ENCODE measurements at regions not wholly inside any gene's neighbourhood (a gene's known extent, or its start where the extent isn't known, plus 50 kb on each side); places are given as distances from the start of the nearest gene placed in this dataset.

GRCh38 chr2:151027151-151027550 is 234.5 kb downstream of the RBM43 start:
- no peaks in the 10 kb centered on the region for H4K20me1 ChIP-seq (ENCODE audit: insufficient read depth, low read length)
- no peaks in the 10 kb centered on the region for H3K36me3 ChIP-seq (ENCODE audit: insufficient read depth, low read length)
- no peak overlapping the region for H2AFZ ChIP-seq (ENCODE audit: low read depth, low read length)
- no peaks in the 10 kb centered on the region for H3K36me3 Mint-ChIP-seq (ENCODE audit: low read depth, unreplicated experiment)
- no peaks in the 10 kb centered on the region for H3K9me3 ChIP-seq (ENCODE audit: insufficient read depth, low read depth, low read length)
- no peak overlapping the region for H3K4me3 ChIP-seq (ENCODE audit: insufficient read depth, low read depth, low read length)
- no peak for TF ChIP-seq EZH2 (IDR thresholded peaks at IDR 0.05; ENCODE audit: insufficient read depth, low read length)
- TF ChIP-seq CTCF (IDR thresholded peaks at IDR 0.05; ENCODE audit: insufficient read depth, low read depth, low read length), result no peak
- H3K9me3 Mint-ChIP-seq (ENCODE audit: unreplicated experiment), result no peaks in the 10 kb centered on the region
- H3K79me2 ChIP-seq (ENCODE audit: insufficient read depth, low read length), result no peaks in the 10 kb centered on the region
- H3K4me1 Mint-ChIP-seq (ENCODE audit: low read depth, unreplicated experiment), result no peaks in the 10 kb centered on the region
- no peak overlapping the region for H3K27ac Mint-ChIP-seq (ENCODE audit: unreplicated experiment)
- H3K9ac ChIP-seq (ENCODE audit: low read length), result no peak overlapping the region
- H3K27me3 Mint-ChIP-seq (ENCODE audit: low read depth, unreplicated experiment), result peaks cover 6% of the 10 kb centered on the region
- no peak for DNase-seq (ENCODE audit: low read depth)
- FAIRE-seq, result no peak
- H3K27me3 ChIP-seq (ENCODE audit: insufficient read depth, low read length), result no peaks in the 10 kb centered on the region
- H3K4me1 ChIP-seq (ENCODE audit: insufficient read depth, low read length), result no peaks in the 10 kb centered on the region
- H3K27ac ChIP-seq (ENCODE audit: low read depth, low read length), result no peak overlapping the region
- no peak overlapping the region for H3K4me3 Mint-ChIP-seq (ENCODE audit: unreplicated experiment)
- no peak overlapping the region for H3K4me2 ChIP-seq (ENCODE audit: low read length)

DNA sequence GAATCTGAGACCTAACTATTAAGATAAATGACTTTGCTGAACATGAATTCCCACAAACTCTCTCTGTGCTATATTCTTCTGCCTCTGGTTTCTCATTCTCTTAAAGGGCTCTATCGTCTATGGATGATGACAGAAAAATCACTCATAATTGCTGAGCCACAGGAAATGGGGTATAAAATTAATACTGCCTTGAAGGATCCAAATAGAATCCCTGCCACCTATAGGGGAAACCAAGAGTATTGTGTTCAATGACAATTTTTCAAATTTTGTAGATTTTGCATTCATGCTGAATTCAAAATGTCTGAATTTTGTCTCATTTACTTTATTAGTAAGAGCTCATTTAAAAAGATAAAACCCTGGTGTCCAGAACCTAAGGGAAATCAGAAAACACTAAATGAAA is 235.8 kb downstream of the RBM43 start:
- no peaks in the 10 kb centered on the region for H3K27me3 ChIP-seq (ENCODE audit: insufficient read depth, low read length)
- Mint-ChIP-seq H3K4me3 (ENCODE audit: unreplicated experiment) (no peak overlapping the region), H3K27me3 (ENCODE audit: low read depth, unreplicated experiment) (peaks cover 6% of the 10 kb centered on the region), H3K36me3 (ENCODE audit: low read depth, unreplicated experiment) (no peaks in the 10 kb centered on the region), H3K9me3 (ENCODE audit: unreplicated experiment) (no peaks in the 10 kb centered on the region), H3K27ac (ENCODE audit: unreplicated experiment) (no peak overlapping the region), H3K4me1 (ENCODE audit: low read depth, unreplicated experiment) (no peaks in the 10 kb centered on the region)
- no peak for TF ChIP-seq EZH2 (IDR thresholded peaks at IDR 0.05; ENCODE audit: insufficient read depth, low read length)
- no peak for TF ChIP-seq CTCF (IDR thresholded peaks at IDR 0.05; ENCODE audit: insufficient read depth, low read depth, low read length)
- no peak overlapping the region for H3K9ac ChIP-seq (ENCODE audit: low read length)
- H3K79me2 ChIP-seq (ENCODE audit: insufficient read depth, low read length), result no peaks in the 10 kb centered on the region
- no peaks in the 10 kb centered on the region for H3K36me3 ChIP-seq (ENCODE audit: insufficient read depth, low read length)
- H4K20me1 ChIP-seq (ENCODE audit: insufficient read depth, low read length), result no peaks in the 10 kb centered on the region
- H3K27ac ChIP-seq (ENCODE audit: low read depth, low read length), result no peak overlapping the region
- no peak overlapping the region for H2AFZ ChIP-seq (ENCODE audit: low read depth, low read length)
- no peak overlapping the region for H3K4me3 ChIP-seq (ENCODE audit: insufficient read depth, low read depth, low read length)
- H3K9me3 ChIP-seq (ENCODE audit: insufficient read depth, low read depth, low read length), result no peaks in the 10 kb centered on the region
- no peaks in the 10 kb centered on the region for H3K4me1 ChIP-seq (ENCODE audit: insufficient read depth, low read length)
- no peak for DNase-seq (ENCODE audit: low read depth)
- no peak for FAIRE-seq
- H3K4me2 ChIP-seq (ENCODE audit: low read length), result no peak overlapping the region

DNA sequence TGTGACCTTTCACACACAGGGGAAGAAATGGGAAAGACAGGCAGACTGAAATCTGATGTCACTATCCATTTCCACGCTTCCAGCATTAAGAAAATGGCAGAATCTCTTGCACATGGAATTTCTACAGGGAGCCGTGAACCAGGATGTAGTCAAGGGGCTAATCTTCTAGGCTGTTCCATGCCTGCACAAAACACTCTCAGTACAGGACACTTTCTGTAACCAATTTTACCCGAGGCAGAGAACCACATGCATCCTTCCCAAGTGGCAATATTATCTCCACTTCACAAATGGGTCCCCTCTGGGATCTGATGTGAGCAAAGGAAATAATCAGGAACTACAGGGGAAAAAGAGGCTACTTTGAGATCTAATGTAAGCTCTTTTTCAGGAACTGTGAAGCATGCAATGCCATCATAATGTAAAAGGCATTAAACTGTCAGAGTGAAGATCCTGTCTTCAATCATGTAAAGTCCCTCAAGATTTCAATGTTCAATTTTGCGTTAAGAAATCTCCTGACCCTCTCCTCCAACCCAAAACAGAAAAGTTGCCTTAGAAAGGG is 236.9 kb downstream of the RBM43 start:
- H3K27ac Mint-ChIP-seq (ENCODE audit: unreplicated experiment), result no peak overlapping the region
- H3K4me1 Mint-ChIP-seq (ENCODE audit: low read depth, unreplicated experiment), result no peaks in the 10 kb centered on the region
- H3K9ac ChIP-seq (ENCODE audit: low read length), result no peak overlapping the region
- FAIRE-seq (no peak), DNase-seq (ENCODE audit: low read depth) (no peak)
- H3K36me3 ChIP-seq (ENCODE audit: insufficient read depth, low read length), result no peaks in the 10 kb centered on the region
- TF ChIP-seq CTCF (IDR thresholded peaks at IDR 0.05; ENCODE audit: insufficient read depth, low read depth, low read length) (no peak), EZH2 (IDR thresholded peaks at IDR 0.05; ENCODE audit: insufficient read depth, low read length) (no peak)
- H3K36me3 Mint-ChIP-seq (ENCODE audit: low read depth, unreplicated experiment), result no peaks in the 10 kb centered on the region
- no peaks in the 10 kb centered on the region for H3K9me3 ChIP-seq (ENCODE audit: insufficient read depth, low read depth, low read length)
- no peaks in the 10 kb centered on the region for H3K4me1 ChIP-seq (ENCODE audit: insufficient read depth, low read length)
- no peak overlapping the region for H3K27ac ChIP-seq (ENCODE audit: low read depth, low read length)
- H3K4me3 Mint-ChIP-seq (ENCODE audit: unreplicated experiment), result no peak overlapping the region
- H3K4me3 ChIP-seq (ENCODE audit: insufficient read depth, low read depth, low read length), result no peak overlapping the region
- peaks cover 6% of the 10 kb centered on the region for H3K27me3 Mint-ChIP-seq (ENCODE audit: low read depth, unreplicated experiment)
- no peaks in the 10 kb centered on the region for H3K27me3 ChIP-seq (ENCODE audit: insufficient read depth, low read length)
- H3K9me3 Mint-ChIP-seq (ENCODE audit: unreplicated experiment), result no peaks in the 10 kb centered on the region
- no peak overlapping the region for H2AFZ ChIP-seq (ENCODE audit: low read depth, low read length)
- H3K79me2 ChIP-seq (ENCODE audit: insufficient read depth, low read length), result no peaks in the 10 kb centered on the region
- no peak overlapping the region for H3K4me2 ChIP-seq (ENCODE audit: low read length)
- no peaks in the 10 kb centered on the region for H4K20me1 ChIP-seq (ENCODE audit: insufficient read depth, low read length)

Measured in astrocyte (in vitro differentiated cells and primary cell).